ENCODE measurements at regions not wholly inside any gene's neighbourhood (a gene's known extent, or its start where the extent isn't known, plus 50 kb on each side); places are given as distances from the start of the nearest gene placed in this dataset.
"Not testable (repeated sequence)": the region's sequence is repeated elsewhere in the genome, so short reads cannot be mapped to it uniquely, and the experiment has no call there.

DNA sequence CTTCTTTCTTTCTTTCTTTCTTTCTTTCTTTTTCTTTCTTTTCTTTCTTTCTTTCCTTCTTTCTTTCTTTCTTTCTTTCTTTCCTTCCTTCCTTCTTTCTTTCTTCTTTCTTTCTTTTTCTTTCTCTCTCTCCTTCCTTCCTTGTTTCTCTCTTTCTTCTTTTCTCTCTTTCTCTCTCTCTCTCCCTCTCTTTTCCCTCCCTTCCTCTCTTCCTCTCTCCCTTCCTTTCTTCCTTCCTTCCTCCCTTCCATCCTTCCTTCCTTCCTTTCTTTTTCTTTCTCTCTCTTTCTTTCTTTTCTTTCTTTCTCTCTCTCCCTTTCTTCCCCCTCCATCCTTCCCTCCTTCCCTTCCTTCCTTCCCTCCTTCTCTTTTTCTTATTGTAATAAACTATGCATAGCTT lies 105.5 kb downstream of the ZBTB18 start:
- DNase-seq (ENCODE audit: insufficient read length, low spot score); FAIRE-seq: not testable (repeated sequence)

DNA sequence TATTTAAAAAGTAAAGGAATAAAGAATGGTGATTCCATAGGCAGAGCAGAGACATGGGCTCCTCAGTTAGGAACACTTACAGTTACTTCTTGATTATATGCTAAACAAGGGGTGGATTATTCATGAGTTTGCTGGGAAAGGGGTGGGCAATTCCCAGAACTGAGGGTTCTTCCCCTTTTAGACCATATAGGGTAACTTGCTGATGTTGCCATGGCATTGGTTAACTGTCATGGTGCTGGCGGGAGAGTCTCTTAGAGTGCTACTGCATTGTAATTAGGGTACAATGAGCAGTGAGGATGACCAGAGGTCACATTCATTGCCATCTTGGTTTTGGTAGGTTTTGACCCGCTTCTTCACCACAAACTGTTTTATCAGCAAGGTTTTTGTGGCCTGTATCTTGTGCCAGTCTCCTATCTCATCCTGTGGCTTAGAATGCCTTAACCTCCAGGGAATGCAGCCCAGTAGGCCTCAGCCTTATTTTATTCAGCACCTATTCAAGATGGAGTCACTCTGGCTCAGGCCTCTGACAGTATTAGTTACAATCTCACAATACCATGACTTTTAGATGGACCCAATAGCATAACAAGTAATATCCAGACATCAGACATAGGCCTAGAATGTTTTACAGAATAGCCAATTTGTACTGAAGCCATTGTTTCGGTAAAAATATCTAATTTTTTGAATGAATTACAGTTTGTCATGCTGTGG lies 106.8 kb downstream of the ZBTB18 start:
- FAIRE-seq (no peak), DNase-seq (ENCODE audit: insufficient read length, low spot score) (no peak)

DNA sequence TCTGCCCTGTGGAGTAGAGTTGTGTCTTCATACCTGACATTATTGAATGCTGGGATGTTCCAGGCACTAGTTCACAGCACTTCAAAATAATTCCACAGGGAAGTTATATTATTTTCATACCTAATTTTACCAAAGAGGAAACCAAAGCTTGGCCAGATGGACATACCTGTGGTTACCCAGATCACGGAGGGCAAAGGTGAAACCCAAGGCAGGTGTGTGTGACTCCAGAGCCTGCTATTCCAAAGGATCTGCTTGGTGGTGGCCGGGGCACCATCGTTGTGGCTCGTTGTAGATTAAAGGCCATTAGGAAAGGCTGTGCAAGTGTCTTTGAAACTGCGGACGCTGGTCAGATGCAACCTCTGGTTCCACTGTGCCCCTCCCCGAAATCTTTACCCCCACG lies 108.6 kb downstream of the ZBTB18 start:
- no peak for DNase-seq (ENCODE audit: insufficient read length, low spot score)
- FAIRE-seq: no peak

DNA sequence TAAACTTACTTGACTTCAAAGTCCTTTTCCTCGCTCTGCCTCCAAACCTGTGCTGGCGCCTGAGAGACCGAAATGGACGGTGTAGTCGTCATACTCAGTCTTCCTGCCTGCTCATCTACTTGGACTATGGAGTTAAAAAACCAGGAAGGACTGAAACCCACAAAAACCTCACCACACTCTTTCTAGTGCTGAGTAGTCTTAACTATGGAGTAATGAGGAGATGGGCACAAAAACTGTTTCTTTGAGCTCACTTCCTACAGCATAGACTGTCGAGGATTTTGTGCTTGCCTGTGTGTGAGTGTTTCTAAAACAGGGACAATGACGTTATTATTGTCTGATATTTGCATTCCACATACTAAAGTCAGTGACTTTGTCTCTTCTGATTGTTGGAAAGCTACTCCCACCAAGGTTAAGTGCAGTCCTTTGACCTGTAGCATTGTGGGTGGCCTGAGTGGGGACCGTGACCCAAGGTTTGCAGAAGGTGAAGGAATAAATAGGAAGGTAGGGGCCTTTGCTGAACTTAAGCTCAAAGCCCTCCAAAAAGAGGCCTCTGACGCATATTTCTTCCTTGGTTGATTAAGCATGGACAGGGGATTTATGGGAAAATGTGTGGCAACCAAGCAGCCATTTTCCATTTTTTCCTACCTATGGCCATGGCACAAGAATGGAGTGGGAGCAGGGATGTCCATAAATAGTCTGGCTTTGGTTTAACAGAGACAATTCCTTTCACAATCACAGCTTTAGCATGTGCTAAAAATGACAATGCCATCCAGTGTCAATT lies 109.6 kb downstream of the ZBTB18 start:
- DNase-seq (ENCODE audit: insufficient read length, low spot score): no peak
- FAIRE-seq: no peak

DNA sequence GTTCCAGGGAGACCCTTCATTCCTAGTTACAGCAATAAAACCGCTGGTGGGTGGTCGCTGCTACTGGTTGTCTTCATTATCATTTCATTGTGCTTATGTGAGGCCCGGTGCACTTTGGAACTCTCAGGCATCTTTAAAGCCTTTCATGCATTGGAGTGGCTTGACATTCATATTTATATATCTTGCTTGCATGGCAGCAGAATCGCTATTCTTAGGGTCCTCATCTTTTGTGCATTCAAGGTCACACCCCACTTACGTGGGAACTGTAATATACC lies 110.1 kb downstream of the ZBTB18 start:
- DNase-seq (ENCODE audit: insufficient read length, low spot score) (no peak), FAIRE-seq (no peak)

DNA sequence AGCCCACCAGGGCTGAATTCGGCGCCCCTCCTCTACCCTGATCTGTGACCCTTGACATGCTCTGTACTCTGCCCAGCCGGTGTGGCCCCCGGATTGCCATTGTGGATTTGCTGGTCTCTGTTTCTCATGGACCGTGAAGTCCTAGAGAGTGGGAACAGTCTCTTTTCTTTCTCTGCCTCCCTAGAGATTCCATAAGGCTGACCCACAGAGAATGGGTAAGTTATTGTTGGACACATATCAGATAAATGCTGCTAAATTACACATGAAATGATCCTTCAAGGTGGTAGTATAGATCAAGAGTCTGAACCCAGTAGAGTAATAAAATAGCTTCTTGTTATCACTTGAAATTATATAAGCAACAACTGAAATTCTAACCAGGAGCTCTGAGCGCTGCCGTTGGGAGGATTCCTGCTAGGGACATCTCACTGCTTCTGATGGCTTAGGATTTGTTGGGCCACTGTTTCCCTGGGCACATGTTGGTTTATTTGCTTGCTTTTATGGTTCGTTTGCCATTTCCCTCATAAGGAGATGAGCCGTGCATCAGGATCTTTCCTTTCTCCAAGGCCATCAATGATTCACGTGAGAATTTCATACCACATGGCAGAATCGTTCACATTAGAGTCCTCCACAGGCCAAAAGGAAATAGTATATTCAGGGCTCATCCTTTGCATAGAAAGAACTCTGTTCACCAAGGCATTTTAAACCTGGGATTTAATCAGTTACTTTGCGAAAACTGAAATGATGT lies 111.9 kb downstream of the ZBTB18 start:
- FAIRE-seq (no peak), DNase-seq (ENCODE audit: insufficient read length, low spot score) (no peak)

DNA sequence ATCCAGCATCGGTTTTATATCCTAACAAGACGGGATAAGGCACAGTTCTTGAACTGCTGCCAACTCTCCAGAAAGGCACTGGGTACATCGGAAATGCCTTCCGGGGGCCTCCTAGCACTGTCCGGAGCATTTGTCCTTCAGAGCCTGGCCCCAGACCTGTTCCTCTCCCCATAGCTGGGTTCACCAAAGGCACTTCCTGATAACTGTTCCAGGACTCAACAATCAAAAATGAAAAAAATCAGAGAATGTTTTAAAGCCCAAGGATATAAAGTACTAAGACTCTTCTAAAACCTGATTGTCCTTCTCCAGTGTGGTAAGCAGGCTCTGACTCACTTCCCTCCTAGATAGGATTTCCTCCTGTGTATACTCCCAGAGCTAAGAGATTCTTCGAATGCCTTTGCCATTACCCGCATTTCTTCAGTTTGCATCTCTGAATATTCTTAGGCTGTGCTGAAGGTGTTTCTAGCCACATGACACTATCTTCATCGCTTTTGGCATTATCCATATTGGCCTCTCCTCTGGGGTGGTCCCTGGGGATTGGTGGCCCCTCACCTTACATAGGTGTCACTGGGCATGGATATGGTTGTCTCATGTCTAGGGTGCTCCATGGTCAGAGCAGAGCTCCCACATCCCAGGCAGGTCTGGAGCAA lies 112.9 kb downstream of the ZBTB18 start:
- DNase-seq (ENCODE audit: insufficient read length, low spot score): peak; percentile 95
- FAIRE-seq: no peak

DNA sequence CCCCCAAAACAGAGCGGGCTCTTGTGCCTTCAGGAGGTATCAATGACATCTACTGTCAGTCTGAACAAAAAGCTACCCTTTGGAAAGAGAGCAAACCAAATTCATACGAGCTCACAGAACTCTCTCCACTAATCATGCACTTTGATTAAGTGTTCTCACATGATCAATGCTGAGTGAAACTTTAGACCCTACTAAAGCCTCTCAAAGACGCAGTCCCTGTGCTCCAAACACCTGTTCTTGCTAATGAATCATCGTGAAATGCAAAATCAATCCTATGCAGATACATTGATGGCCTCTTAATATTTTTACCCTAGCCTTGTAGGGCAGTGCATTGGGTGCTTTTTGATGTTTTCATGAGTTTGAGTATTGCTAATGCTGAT lies 113.4 kb downstream of the ZBTB18 start:
- no peak for FAIRE-seq
- no peak for DNase-seq (ENCODE audit: insufficient read length, low spot score)

DNA sequence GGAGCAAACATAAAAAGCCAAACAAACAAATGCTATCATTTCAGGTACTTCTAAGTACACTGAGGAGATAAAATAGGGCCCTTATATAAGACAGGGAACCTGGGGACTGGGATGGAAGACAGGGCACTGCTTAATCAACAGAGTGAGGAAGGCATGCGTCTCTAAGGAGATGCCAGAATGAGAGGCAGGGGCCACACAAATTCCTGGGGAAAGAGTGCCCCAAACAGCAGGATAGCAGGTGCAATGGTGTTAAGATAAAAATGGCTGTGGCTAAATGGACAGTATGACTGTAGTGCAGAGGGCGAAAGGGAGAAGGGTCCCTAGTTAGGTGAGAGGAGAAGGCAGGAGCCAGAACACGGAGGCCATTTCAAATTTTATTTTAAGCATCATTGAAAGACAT lies 113.9 kb downstream of the ZBTB18 start:
- DNase-seq (ENCODE audit: insufficient read length, low spot score) (no peak), FAIRE-seq (no peak)

DNA sequence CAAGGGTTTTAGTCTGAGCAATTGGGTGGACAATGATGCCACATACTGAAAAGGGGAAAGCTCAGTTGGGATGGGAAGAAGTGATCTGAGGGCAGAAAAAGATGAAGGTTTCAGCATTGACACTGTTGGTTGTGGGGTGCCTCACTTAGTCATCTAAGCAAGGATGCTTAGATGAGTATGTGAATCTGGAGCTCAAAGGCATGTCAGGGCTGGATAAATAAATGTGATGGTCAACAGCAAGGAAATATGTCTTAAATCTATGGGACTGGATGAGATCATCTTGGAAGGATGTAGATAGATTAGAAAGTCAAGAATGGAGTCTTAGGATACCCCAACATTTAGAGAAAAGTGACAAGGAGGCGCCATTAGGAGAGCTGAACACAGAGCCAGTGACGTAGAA lies 114.6 kb downstream of the ZBTB18 start:
- DNase-seq (ENCODE audit: insufficient read length, low spot score) (no peak), FAIRE-seq (no peak)

DNA sequence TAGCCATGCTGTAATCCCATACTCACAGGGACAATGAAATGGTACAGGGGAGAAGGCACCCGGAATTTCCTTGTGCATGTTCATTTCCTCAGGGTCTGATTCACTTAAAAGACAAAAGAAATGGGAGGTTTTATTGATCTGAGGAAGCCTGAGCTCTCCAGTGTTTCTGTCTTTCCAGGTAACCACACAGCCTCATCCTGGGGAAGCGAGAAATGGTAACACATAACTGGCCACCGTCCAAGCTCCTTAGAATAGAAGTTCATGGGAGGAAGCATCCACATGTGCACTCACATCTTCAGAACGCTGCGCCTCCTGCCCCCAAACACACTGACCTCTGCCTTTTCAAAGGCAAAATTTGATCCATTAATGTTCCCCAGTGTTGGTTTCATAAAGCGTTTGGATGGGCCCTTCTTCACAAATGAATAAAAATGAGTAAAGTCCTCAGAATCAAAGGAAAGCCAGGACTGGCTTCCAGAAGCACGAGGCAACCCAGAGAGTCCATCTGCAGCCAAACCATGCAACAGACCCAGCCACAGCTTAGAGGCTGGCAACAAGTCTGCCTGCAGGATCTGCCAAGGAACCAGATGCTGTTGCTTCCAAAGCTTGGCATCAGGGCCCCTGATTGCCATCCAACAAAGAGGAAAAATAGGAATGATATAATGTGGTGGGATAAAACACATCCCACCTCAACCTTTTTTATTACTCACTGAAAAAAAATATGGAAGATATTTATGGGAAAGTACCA lies 120.3 kb downstream of the ZBTB18 start:
- FAIRE-seq (no peak), DNase-seq (ENCODE audit: insufficient read length, low spot score) (no peak)

DNA sequence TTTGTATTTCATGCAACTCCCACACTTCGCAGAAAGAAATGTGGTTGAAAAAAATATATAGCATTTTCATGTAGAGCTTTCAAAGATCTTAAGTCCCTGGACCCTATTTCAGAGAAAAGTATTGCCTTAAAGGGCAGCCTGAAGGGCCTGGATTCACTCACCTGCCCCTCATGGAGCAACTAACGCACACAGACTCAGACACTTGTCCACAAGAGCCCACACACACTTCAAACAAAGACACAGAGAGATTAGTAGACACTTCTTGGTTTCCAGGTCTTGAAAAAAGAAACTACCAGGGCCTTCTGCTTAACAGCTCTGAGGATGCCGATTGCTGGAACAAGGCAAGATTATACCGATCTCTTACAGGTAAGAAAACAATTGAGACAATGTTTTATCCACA lies 122.2 kb downstream of the ZBTB18 start:
- no peak for DNase-seq (ENCODE audit: insufficient read length, low spot score)
- no peak for FAIRE-seq

DNA sequence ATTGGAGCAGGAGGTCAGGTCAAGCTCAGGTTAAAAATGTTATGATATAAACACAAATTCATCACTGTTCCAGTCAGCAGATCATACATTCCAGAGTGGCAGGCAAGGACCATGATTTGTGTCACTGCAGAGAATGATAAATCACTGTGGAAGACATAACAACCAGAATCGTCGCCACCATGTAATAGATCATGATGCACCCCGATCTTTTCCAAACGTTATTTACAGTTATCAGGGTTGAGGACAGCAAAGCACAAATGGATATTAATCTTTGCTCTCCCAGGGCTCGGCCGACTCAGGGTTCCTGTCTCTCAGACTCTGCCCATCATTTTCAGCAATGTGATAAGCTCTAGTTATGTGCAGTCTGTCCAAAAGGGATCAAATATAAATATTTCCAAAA lies 122.7 kb downstream of the ZBTB18 start:
- DNase-seq (ENCODE audit: insufficient read length, low spot score) (peak; percentile 55), FAIRE-seq (peak; percentile 59)

DNA sequence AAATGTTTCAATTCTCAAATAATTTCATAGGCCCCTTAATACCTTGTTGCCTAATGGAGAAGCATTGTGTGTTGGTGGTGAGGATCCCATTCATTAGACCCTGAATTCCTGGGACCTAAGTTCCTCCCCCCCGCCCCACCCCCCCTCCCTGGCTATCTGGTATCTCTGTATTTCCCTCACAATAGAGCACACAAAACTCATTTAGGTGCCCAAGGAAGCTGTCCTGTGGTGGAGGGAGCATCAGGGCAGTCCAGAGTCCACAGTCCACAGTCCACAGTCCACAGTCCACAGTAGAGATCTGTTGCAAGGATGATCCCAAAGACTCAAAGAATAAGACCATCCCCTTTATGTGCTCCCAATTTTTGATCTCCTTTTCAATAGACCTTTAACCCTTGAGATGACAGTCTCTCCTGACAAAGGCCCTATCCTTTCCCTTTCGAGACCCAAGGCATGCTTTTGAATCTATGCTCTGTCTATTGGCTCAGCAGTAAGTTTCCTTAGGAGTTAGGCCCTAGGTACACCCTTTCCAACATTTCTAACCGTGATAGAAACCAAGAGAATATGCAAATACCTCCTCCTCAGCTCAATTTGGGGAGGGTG lies 123.9 kb downstream of the ZBTB18 start:
- FAIRE-seq: no peak

DNA sequence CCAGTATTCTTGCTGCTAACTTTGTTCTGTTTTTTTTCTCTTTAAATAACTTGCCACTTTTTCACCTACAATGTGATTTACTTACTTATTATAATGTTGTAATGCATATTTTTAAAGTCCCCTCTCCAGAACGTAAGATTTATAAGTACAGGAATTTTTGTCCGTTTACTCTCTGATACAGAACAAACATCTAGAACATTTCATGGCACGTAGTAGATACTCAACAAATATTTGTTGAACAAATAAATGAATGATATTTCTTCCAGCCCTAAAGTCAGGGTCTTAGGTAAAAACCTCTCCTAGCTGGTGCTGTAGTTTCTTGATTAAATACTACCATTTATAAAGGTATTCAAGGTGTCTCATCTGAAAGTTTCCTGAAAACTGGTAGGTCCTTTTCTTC lies 125.1 kb downstream of the ZBTB18 start:
- FAIRE-seq (no peak), DNase-seq (ENCODE audit: insufficient read length, low spot score) (no peak)

More for the DNA sequence above, 123.9 kb downstream of the ZBTB18 start:
- DNase-seq (ENCODE audit: insufficient read length, low spot score): no peak

DNA sequence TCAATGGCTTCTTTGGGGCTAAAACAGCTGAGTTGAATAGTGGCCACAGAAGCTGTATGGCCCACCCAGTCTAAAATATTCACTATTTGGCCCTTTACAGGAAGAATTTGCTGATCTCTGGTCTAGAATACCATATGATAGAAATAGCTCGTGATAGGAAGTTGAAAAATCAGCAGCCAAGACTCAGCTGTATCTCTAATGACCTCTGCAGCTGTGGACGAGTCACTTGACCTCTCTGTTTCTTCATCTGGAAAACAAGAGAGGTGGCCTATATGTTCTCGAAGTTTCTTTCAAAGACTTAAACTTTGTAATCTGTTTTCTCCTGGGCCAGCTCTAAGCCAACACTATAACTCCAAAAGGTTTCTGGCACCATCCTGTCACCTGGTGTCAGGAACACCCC lies 129.2 kb downstream of the ZBTB18 start:
- no peak for DNase-seq (ENCODE audit: insufficient read length, low spot score)
- no peak for FAIRE-seq

DNA sequence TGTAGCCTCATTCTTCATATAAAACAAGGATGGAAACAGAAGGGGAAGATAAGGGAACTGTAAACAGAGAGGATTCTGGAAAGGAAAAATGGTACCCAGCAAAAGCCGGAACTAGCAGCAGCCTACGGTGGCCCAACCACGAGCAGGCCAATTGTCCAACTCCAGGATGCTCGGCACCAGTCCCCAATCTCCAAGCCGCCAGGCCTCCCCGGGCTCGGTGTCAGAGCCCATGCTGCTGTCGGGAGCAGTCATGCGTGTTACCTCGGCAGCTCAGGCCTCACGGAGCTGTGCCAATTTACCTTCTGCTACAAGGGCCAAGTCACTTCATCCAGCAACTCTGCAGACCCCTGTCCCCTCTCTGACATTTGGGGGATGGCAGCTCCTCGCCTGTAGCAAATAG lies 130.8 kb downstream of the ZBTB18 start:
- no peak for FAIRE-seq

DNA sequence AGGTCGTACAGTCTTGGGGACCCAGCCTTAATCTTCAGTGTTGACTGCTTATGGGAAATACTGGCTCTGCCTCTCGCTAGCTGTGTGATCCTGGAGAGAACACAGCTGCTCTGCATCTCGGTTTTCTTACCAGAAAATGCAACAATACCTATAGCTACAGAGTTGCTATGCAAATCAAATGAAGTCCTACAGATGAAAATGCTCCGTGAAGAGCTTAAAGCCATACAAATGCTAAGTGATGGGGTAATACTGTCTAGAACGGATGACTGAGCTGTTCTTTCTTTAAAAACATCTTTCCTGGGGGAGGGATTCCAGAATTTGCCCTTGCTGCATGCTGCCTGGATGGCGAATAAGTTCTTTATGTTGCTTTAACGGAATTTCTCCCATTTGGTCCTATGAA lies 132.0 kb downstream of the ZBTB18 start:
- FAIRE-seq (no peak), DNase-seq (ENCODE audit: insufficient read length, low spot score) (no peak)

More for the DNA sequence above, 130.8 kb downstream of the ZBTB18 start:
- DNase-seq (ENCODE audit: insufficient read length, low spot score): no peak

DNA sequence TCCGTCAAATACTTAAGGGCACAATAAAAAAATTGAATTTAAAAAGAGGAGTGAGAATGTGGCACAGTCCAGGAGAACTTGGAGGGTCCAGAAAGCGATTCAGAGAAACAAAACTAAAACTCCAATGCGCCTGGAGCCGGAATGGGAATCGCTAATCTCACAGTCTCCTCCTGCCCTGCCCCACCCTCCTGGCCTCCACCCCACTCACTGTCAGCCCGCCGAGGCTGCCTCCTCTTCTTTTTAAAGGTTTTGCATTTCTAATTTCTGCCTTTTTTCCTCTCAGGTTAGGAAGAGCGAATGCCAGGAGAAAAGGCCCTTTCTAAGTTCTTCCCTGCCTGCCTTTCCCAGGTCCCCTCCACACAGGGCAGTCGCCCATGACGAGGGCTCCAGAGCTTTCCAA lies 135.3 kb downstream of the ZBTB18 start:
- FAIRE-seq (no peak), DNase-seq (ENCODE audit: insufficient read length, low spot score) (no peak)

DNA sequence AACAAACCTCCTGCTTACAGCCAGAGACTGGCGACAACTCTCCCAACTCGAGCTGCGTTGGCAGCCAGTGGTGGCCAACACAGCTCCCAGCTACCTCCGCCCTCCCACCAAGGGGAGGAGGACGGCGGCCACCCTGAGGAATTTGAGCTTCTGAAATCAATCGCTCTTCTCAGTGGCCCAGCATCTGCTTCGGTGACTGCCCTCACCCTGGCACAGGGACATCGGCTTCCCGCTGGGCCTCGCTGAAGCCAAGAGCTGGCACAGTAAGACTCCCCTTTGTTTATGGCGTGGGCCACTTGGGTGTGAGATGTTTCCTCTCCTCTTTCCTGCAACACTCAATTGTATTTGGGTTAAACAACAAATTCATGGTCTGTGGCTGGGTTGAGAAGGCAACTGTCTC lies 136.2 kb downstream of the ZBTB18 start:
- FAIRE-seq: no peak
- no peak for DNase-seq (ENCODE audit: insufficient read length, low spot score)

All from HTR-8/SVneo (cell line).